Ascending aorta (tissue), 2 donors: ENCODE measurements at regions not wholly inside any gene's neighbourhood (a gene's known extent, or its start where the extent isn't known, plus 50 kb on each side); places are given as distances from the start of the nearest gene placed in this dataset.

ENCODE experiments used
- DNase-seq, 2 donors: peaks; one replicate each; pipeline ENCODE4 v3.0.0-alpha.2; 2019; ENCODE audit warnings: low spot score in 2 of 2
- H3K27ac ChIP-seq, 2 donors: fragments of 200-600 bp; sonication (generic); one replicate each; pipeline ENCODE4 v1.5.1; 2016 to 2017; ENCODE audit warnings: mild to moderate bottlenecking in 1 of 2
- H3K27me3 ChIP-seq: fragments of 200-600 bp; sonication (generic); one replicate; pipeline ENCODE4 v1.5.1; 2017
- H3K36me3 ChIP-seq, 2 donors: fragments of 200-600 bp; sonication (generic); one replicate each; pipeline ENCODE4 v1.5.1; 2016
- H3K4me1 ChIP-seq, 2 donors: fragments of 200-600 bp; sonication (generic); one replicate each; pipeline ENCODE4 v1.5.1; 2016 to 2017; ENCODE audit warnings: mild to moderate bottlenecking in 1 of 2
- H3K4me3 ChIP-seq, 2 donors: fragments of 200-600 bp; sonication (generic); one replicate each; pipeline ENCODE4 v1.5.1; 2016 to 2017; ENCODE audit warnings: mild to moderate bottlenecking in 1 of 2
- H3K9me3 ChIP-seq, 2 donors: fragments of 200-600 bp; sonication (generic); one replicate each; pipeline ENCODE4 v1.5.1; 2016
- intact Hi-C: fragments of 100-400 bp; cut with DNase I; formaldehyde crosslinking; loops from one replicate; pipeline ENCODE4 v1.15.1; 2023
- TF ChIP-seq, protein P1 (sequence below), 3 experiments: fragments of 200-600 bp in 2 of 3; fragments of 450-650 bp in 1 of 3; sonication (generic) in 2 of 3; IDR thresholded peaks; one replicate each; pipeline ENCODE4 v1.5.1; 2016 to 2019; ENCODE audit warnings: antibody characterized with exemption in 3 of 3, mild to moderate bottlenecking in 1 of 3, moderate library complexity in 1 of 3

DNA sequence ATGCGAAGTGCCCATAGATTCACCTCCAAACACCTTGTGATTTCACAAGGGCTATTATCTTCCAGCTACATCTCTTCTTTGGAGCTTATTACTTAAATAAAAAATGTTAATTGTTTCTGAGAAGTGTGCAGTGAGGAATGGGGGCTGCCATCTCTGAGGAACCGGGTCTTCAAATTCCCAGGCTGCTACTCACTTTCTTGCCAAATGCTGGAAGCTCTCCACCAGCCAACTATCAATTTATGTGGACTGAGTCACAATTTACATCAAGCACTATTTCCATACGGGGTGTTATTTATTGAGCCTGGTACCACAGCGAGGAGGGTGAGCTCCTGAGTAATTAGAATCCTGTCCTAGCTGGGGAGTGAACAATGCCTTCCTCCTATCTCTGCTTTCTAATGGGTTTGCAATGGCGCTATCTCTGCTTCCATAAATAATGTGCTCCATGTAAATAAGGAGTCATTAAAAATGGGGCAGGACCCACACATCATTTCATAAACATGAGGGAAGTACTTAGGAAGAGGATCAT, 898.3 kb downstream of the VRK1 start:
- TF ChIP-seq, protein P1, sequence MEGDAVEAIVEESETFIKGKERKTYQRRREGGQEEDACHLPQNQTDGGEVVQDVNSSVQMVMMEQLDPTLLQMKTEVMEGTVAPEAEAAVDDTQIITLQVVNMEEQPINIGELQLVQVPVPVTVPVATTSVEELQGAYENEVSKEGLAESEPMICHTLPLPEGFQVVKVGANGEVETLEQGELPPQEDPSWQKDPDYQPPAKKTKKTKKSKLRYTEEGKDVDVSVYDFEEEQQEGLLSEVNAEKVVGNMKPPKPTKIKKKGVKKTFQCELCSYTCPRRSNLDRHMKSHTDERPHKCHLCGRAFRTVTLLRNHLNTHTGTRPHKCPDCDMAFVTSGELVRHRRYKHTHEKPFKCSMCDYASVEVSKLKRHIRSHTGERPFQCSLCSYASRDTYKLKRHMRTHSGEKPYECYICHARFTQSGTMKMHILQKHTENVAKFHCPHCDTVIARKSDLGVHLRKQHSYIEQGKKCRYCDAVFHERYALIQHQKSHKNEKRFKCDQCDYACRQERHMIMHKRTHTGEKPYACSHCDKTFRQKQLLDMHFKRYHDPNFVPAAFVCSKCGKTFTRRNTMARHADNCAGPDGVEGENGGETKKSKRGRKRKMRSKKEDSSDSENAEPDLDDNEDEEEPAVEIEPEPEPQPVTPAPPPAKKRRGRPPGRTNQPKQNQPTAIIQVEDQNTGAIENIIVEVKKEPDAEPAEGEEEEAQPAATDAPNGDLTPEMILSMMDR (IDR thresholded peaks at IDR 0.05) = no peak
- Histone ChIP-seq H3K9me3 (no peaks in the 10 kb centered on the region), H3K27ac (no peak overlapping the region), H3K4me1 (no peaks in the 10 kb centered on the region), H3K27me3 (no peaks in the 10 kb centered on the region), H3K4me3 (no peak overlapping the region), H3K36me3 (no peaks in the 10 kb centered on the region)
- intact Hi-C loops = no loop called here
- DNase-seq = no peak

DNA sequence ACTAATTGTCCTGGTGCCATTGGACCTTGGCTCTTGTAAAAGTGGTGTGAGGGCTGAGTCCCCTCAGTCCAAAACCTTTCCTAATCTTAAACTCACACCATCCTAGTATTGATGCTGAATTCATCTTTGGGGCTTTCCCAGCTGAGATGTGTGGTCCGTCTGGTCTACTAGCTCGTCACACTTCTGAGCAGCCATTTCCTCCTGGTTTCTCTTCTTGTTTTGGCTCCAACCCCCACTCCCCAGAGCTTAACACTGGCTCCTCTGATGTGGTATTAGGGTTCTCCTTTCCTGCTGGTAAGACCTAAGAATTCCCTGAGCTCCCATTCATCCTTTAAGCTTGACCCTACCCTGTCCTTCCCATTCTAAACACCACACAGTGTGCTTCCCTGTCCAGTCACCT, 900.6 kb downstream of the VRK1 start:
- no peaks in the 10 kb centered on the region for H3K9me3 ChIP-seq
- intact Hi-C loops = no loop called here
- H3K36me3 ChIP-seq = no peaks in the 10 kb centered on the region
- no peak overlapping the region for H3K27ac ChIP-seq
- H3K4me3 ChIP-seq = no peak overlapping the region
- no peaks in the 10 kb centered on the region for H3K27me3 ChIP-seq
- TF ChIP-seq, protein P1 (IDR thresholded peaks at IDR 0.05) = no peak
- no peaks in the 10 kb centered on the region for H3K4me1 ChIP-seq
- no peak for DNase-seq

DNA sequence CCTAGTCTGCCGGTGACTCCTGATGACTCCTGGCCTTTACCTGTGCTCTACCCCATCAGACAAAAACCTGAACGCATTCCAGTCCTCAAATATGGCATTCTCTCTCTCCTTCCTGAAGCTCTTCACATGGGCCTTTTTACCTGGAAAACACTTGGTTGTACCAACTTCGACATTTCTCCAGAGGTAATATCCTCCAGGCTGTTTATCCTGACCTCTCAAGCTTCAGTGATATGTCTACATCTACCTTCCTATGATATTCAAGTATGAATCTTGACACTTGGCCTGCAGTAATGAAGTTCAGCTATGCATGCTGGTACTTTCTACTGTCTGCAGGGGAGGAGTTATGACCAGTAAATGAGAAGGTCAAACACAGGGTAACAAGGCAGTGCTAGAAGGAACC, 901.8 kb downstream of the VRK1 start:
- Histone ChIP-seq H3K36me3 (no peaks in the 10 kb centered on the region), H3K27ac (no peak overlapping the region), H3K27me3 (no peaks in the 10 kb centered on the region), H3K9me3 (no peaks in the 10 kb centered on the region), H3K4me3 (no peak overlapping the region), H3K4me1 (no peaks in the 10 kb centered on the region)
- DNase-seq = no peak
- TF ChIP-seq, protein P1 (IDR thresholded peaks at IDR 0.05) = no peak
- intact Hi-C loops = no loop called here

DNA sequence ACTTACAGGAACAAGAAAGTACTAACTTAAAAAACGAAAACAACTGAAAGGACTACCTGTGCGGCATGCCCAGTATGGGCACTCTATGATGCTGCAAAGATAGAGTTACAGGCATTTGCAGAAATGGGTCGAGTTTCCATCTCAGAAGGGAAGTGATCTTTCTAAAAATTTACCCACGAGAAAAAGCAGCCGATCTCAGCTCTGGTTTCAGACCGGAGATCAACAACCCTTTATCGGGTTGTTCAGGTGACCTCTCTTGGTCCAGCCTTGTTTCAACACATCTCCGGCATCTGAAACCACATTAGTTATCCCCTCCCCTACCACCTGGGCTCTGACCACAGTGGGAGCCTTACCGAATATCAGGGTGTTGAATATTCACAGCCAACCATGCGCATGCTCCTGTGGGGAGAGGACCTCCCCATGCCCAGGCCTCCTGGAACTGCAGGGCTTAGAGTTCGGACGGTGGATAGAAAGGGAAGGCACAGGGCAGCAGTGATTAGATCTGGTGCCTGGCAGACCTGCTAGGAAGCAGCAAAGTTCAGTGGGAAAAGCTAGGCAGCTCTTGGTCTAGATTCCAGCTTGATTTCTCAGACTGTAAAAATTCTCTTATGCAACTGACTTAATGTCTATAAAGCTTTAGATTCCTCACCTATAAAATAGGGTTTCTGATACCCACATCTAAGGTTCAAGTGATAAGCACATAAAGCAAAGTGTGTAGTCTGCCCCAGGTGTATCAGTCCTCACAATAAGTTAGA, 906.0 kb downstream of the VRK1 start:
- no peak overlapping the region for H3K27ac ChIP-seq
- TF ChIP-seq, protein P1 (IDR thresholded peaks at IDR 0.05) = no peak
- no peak overlapping the region for H3K4me3 ChIP-seq
- H3K4me1 ChIP-seq = no peaks in the 10 kb centered on the region
- no peaks in the 10 kb centered on the region for H3K36me3 ChIP-seq
- no peak for DNase-seq
- no peaks in the 10 kb centered on the region for H3K27me3 ChIP-seq
- intact Hi-C loops = no loop called here
- no peaks in the 10 kb centered on the region for H3K9me3 ChIP-seq

DNA sequence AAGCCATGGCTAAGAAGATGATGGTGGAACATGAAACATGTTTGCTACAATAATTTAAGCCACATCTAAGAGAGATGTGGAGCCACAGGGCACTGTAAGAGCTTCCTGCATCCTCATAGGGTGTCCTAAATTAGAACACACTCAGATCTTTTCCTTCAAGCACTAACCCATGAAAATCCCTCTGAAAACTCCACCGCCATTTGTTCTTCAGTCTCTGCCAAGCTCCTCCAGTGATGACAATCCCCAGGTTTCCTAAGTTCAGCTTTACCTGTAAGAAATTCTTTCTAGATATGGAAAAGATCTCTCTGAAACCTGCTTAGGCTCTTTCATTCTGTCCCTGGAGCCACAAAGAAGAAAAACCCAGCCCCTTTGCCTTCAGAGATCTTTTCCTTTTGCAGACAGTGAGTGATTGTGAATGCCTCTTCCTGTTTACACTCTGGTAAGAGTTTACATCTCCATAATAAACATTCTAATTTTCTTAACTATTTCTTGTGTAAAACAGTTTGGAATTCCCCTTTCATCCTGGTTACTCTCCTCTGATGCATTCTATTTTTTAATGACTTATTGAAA, 907.2 kb downstream of the VRK1 start:
- intact Hi-C loops = no loop called here
- H3K9me3 ChIP-seq = no peaks in the 10 kb centered on the region
- H3K36me3 ChIP-seq = no peaks in the 10 kb centered on the region
- no peaks in the 10 kb centered on the region for H3K4me1 ChIP-seq
- no peak for DNase-seq
- no peaks in the 10 kb centered on the region for H3K27me3 ChIP-seq
- H3K27ac ChIP-seq = no peak overlapping the region
- H3K4me3 ChIP-seq = no peak overlapping the region
- TF ChIP-seq, protein P1 (IDR thresholded peaks at IDR 0.05) = no peak
